IPS-NIHi7 (cell line): ENCODE measurements at regions not wholly inside any gene's neighbourhood (a gene's known extent, or its start where the extent isn't known, plus 50 kb on each side); places are given as distances from the start of the nearest gene placed in this dataset.

Experiments
- DNase-seq: peaks from one replicate; pipeline ENCODE4 v3.0.0; 2012; ENCODE audit warnings: mixed read lengths; ENCODE audit errors: extremely low spot score

- no peak for DNase-seq
These were observed 205.1 kb upstream of the CHD1 start for GRCh38 chr5:99133921-99134320.

GRCh38 chr5:99129768-99130501 lies 201.1 kb upstream of the CHD1 start:
- DNase-seq = no peak

GRCh38 chr5:99122976-99123375 lies 194.2 kb upstream of the CHD1 start:
- no peak for DNase-seq

- DNase-seq = no peak
These were observed 190.5 kb upstream of the CHD1 start for GRCh38 chr5:99119326-99119725.

GRCh38 chr5:99116526-99116925 lies 187.7 kb upstream of the CHD1 start:
- no peak for DNase-seq

GRCh38 chr5:99109894-99110293 lies 181.1 kb upstream of the CHD1 start:
- no peak for DNase-seq

GRCh38 chr5:99105216-99105615 lies 176.4 kb upstream of the CHD1 start:
- DNase-seq = no peak

- peak; percentile 31 for DNase-seq
These were observed 175.8 kb upstream of the CHD1 start for GRCh38 chr5:99104538-99105132.

GRCh38 chr5:99102073-99102697 lies 173.4 kb upstream of the CHD1 start:
- no peak for DNase-seq

- DNase-seq = no peak
These were observed 170.9 kb upstream of the CHD1 start for GRCh38 chr5:99099691-99100090.

GRCh38 chr5:99089822-99090549 lies 161.2 kb upstream of the CHD1 start:
- DNase-seq = no peak

GRCh38 chr5:99088309-99088708 lies 159.5 kb upstream of the CHD1 start:
- no peak for DNase-seq

GRCh38 chr5:99083197-99083596 lies 154.4 kb upstream of the CHD1 start:
- no peak for DNase-seq

- no peak for DNase-seq
These were observed 152.9 kb upstream of the CHD1 start for GRCh38 chr5:99081711-99082110.

GRCh38 chr5:99076723-99077640 lies 148.2 kb upstream of the CHD1 start:
- no peak for DNase-seq

GRCh38 chr5:99072846-99073245 lies 144.0 kb upstream of the CHD1 start:
- DNase-seq = no peak

GRCh38 chr5:99070822-99071221 lies 142.0 kb upstream of the CHD1 start:
- no peak for DNase-seq

GRCh38 chr5:99070362-99070761 lies 141.6 kb upstream of the CHD1 start:
- DNase-seq = no peak

GRCh38 chr5:99068944-99069650 lies 140.3 kb upstream of the CHD1 start:
- no peak for DNase-seq

- DNase-seq = no peak
These were observed 134.9 kb upstream of the CHD1 start for GRCh38 chr5:99063737-99064136.

GRCh38 chr5:99061711-99062110 lies 132.9 kb upstream of the CHD1 start:
- DNase-seq = no peak
